GM21619 (cell line): ENCODE measurements at regions not wholly inside any gene's neighbourhood (a gene's known extent, or its start where the extent isn't known, plus 50 kb on each side); places are given as distances from the start of the nearest gene placed in this dataset.
"Not testable (repeated sequence)": the region's sequence is repeated elsewhere in the genome, so short reads cannot be mapped to it uniquely, and the experiment has no call there.

ENCODE experiments used
- ATAC-seq: cut with Tn5 transposase; IDR thresholded peaks from one replicate; pipeline ENCODE4 v1.9.1; 2021; ENCODE audit not compliant: unreplicated experiment

GRCh38 chr18:33820517-33821371 lies 242.7 kb downstream of the ASXL3 start:
- no peak for ATAC-seq

GRCh38 chr18:33819692-33820343 lies 241.8 kb downstream of the ASXL3 start:
- not testable (repeated sequence) for ATAC-seq

- no peak for ATAC-seq
Observed at GRCh38 chr18:33818145-33818544, 240.1 kb downstream of the ASXL3 start.

- ATAC-seq: no peak
Observed at GRCh38 chr18:33817096-33817495, 239.1 kb downstream of the ASXL3 start.

- no peak for ATAC-seq
Observed at GRCh38 chr18:33814546-33814945, 236.5 kb downstream of the ASXL3 start.

GRCh38 chr18:33812186-33812585 lies 234.2 kb downstream of the ASXL3 start:
- ATAC-seq: no peak

- ATAC-seq: no peak
Observed at GRCh38 chr18:33805592-33805991, 227.6 kb downstream of the ASXL3 start.

- no peak for ATAC-seq
Observed at GRCh38 chr18:33804258-33804657, 226.2 kb downstream of the ASXL3 start.

GRCh38 chr18:33803636-33804035 lies 225.6 kb downstream of the ASXL3 start:
- no peak for ATAC-seq

- no peak for ATAC-seq
Observed at GRCh38 chr18:33802955-33803354, 224.9 kb downstream of the ASXL3 start.
